Left cardiac atrium (tissue), 4 donors: ENCODE measurements at regions not wholly inside any gene's neighbourhood (a gene's known extent, or its start where the extent isn't known, plus 50 kb on each side); places are given as distances from the start of the nearest gene placed in this dataset.
"Not testable (repeated sequence)": the region's sequence is repeated elsewhere in the genome, so short reads cannot be mapped to it uniquely, and the experiment has no call there.

Experiments used
- ATAC-seq, 2 donors: fragments of 200-7000 bp; cut with Tn5 transposase; one replicate each; pipeline ENCODE4 v1.9.1; 2020; ENCODE audit warnings: mild to moderate bottlenecking in 2 of 2, moderate library complexity in 2 of 2
- DNase-seq: peaks from one replicate; pipeline ENCODE4 v3.0.0-alpha.2; 2020
- intact Hi-C, 2 donors: fragments of 100-400 bp; cut with DNase I; formaldehyde crosslinking; loops; one replicate each; pipeline versions ENCODE4 v1.14.1 to v1.15.1; 2022 to 2023
- donor health status: DM: no; HTN: yes; CAD: no.
- donor health status: DM: no; HTN: yes; CAD: no; lungs with severe emphysema.
- donor health status: DM: yes; HTN: yes; CAD: no.
- donor health status: Dilated cardiomyopathy.

- no peak for ATAC-seq
- intact Hi-C loops, result no loop called here
- no peak for DNase-seq
Observed at GRCh38 chr15:72847806-72848205, 64.2 kb upstream of the ADPGK start.

DNA sequence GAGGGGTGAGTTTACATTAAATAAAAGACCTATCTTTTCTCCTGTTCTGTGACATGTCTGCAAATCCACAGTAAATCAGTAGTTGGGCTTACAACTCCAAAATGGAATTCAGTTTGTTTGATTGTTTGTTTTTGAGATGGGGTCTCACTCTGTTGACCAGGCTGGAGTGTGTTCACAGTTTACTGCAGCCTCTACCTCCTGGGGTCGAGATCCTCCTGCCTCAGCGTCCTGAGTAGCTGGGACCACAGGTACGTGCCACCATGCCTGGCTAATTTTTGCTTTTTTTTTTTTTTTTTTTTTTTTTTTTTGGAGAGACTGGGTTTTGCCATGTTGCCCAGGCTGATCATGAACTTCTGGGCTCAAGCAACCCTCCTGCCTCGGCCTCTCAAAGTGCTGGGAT is 63.5 kb upstream of the ADPGK start:
- intact Hi-C loops, result no loop called here
- DNase-seq (no peak), ATAC-seq (no peak)

DNA sequence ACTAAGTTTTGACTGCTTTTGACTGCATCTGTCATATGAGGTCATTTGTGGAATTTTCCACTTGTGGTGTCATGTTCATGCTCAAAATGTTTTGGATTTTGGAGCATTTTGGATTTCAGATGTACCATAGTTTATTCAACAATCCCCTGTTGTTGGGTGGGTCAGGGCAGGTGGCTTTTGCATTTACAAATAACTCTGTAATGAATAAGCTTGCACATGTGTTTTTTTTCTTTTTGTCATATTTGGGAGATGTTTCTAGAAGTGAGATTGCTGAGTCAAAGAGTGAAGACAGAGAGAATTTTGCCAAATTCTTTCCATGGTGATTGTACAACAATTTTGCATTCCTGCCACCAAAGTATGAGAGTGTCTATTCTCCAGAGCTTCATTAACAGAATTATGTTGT is 62.4 kb upstream of the ADPGK start:
- ATAC-seq, result peak in 1 of 2 donors; percentile 81
- intact Hi-C loops, result no loop called here
- DNase-seq, result no peak

- ATAC-seq, result no peak
- no peak for DNase-seq
- intact Hi-C loops, result no loop called here
Observed at GRCh38 chr15:72844067-72844466, 60.5 kb upstream of the ADPGK start.

DNA sequence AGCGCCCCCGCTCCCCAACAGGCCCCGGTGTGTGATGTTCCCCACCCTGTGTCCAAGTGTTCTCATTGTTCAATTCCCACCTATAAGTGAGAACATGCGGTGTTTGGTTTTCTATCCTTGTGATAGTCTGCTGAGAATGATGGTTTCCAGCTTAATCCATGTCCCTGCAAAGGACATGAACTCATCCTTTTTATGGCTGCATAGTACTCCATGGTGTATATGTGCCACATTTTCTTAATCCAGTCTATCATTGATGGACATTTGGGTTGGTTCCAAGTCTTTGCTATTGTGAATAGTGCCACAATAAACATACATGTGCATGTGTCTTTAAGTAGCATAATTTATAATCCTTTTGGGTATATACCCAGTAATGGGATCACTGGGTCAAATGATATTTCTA is 59.8 kb upstream of the ADPGK start:
- DNase-seq, intact Hi-C loops, ATAC-seq: not testable (repeated sequence)

GRCh38 chr15:72840114-72840513 is 56.6 kb upstream of the ADPGK start:
- DNase-seq (no peak), ATAC-seq (no peak)
- intact Hi-C loops, result no loop called here

DNA sequence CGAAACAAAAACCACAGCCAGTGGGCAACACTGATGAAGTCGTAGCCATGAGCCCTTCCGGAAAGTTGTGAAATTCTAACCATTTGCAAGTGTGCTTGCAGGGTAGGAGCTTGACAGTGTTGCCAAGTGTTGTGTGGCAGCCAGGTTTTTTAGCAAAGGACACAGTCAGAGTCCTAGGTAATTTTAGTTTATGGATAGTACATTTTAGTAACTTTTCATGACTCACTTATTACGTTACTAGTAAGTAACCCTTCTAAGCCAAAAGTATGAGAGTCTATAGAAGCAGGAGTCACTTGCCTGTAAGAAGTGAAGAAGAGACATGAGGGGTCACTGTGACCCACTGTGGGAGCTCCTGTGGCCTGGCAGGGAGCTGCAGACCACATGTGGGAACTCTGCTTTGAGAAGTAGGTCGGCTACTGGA is 54.8 kb upstream of the ADPGK start:
- ATAC-seq (peak in 1 of 2 donors; percentile 47), DNase-seq (peak; percentile 28)
- intact Hi-C loops, result no loop called here

DNA sequence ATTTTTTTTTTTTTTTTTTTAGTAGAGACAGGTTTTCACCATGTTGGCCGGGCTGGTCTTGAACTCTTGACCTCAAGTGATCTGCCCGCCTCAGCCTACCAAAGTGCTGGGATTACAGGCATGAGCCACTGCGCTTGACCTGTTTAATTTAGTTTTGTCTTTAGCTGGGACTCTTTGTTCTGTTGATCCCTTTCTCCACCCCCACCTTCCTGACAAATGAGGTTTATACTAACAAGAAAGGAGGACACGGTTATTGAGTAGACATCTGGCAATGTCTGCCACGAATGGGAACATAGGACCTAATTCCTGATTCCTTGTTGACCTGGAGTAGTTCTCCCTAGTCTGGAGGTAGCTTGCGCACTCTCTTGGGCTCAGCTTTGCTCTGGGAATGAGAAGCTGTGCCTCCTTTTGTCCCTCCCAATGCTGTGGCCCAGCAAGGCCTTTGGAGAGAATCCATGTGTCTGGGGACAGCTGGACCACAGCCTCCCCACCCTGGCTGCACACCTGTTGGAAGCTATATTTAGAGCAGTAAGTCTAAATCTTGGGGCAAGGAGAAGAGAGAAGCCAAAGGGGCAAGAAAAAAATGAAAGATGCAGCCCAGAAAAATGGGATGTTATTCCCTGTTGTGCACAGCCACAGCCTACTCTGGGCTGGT is 53.2 kb upstream of the ADPGK start:
- DNase-seq (no peak), ATAC-seq (no peak)
- intact Hi-C loops, result no loop called here

GRCh38 chr15:72835294-72835890 is 51.8 kb upstream of the ADPGK start:
- ATAC-seq, result no peak
- intact Hi-C loops, result no loop called here
- no peak for DNase-seq

DNA sequence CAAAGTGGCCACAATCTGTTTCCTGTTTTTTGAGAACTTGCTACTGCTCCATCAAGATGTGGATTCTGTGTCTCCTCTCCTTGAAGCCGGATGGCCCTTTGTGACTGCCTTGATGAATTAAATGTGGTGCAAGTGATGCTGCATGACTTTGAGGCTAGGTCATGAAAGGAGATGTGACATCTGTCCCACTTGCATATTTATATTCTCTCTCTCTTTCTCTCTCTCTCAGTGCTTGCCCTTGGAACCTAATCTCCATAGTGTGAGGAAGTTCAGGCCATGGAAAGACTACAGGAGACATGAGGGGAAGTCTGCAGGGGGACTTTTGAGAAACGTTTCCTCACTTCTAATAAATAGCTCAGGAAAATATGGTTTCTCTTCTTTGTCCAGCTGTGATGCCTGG is 50.0 kb upstream of the ADPGK start:
- ATAC-seq, result no peak
- intact Hi-C loops, result no loop called here

More for the DNA sequence above, 50.0 kb upstream of the ADPGK start:
- DNase-seq, result no peak
